NCI-H146 (cell line): ENCODE measurements at regions not wholly inside any gene's neighbourhood (a gene's known extent, or its start where the extent isn't known, plus 50 kb on each side); places are given as distances from the start of the nearest gene placed in this dataset.

Experiments
- DNase-seq: peaks from one replicate; lab custom pipeline; 2025; lab: John Stamatoyannopoulos, UW

- no peak for DNase-seq
These were observed 100.8 kb upstream of the ASAP2 start for GRCh38 chr2:9105601-9106337.

DNA sequence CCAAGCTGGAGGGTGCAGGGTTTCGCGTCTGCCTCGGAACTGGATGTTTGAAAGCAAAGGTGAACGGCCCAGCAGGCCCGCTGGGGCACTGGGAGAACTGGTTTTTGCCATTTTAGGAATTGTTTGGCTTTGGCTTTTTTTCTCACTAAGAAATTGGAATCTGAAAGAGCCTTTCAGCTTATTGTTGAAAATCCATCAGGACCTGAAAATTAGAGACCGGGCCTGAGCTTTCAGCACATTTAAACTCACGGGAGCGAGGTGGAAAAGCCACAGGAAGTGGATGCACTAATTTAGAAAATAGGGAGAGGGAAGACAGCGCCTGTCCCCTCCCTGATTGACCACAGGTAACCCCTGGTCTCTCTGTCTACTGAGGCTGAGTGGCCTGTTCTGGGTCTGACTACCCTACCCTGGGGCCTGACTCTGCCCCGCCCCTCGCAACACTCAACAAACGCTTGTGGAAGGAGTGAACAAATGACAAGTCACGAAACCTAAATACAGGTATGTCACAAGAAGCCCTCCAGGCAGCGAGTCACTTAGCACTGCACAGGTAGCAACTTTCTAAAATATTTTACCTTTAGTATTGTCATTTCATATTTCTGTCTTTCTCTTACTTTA is 100.3 kb upstream of the MBOAT2 start:
- no peak for DNase-seq

GRCh38 chr2:9102861-9103662 is 99.6 kb upstream of the MBOAT2 start:
- DNase-seq: no peak

- no peak for DNase-seq
These were observed 98.4 kb upstream of the MBOAT2 start for GRCh38 chr2:9101763-9102425.

- no peak for DNase-seq
These were observed 96.8 kb upstream of the MBOAT2 start for GRCh38 chr2:9100080-9100876.

- DNase-seq: no peak
These were observed 95.9 kb upstream of the MBOAT2 start for GRCh38 chr2:9099341-9099751.

- DNase-seq: no peak
These were observed 94.4 kb upstream of the MBOAT2 start for GRCh38 chr2:9097892-9098291.

DNA sequence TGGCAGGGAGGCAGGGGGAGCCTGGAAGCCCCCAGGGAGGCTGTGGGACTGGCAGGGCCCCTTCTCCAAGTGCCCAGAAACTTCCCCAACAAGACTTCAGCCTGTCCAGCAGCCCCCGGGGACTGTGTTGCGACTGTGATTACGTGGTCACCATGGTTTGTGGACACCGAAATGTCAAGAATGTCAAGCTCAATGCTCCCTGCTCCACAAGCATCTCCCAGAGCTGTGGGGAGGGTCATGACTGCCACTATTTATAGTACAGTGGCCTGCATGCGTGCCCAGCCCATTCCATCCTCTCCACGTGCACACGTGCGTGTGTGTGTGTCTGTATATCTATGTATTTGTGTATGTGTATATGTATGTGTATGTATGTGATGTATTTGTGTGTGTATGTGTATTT is 93.8 kb upstream of the MBOAT2 start:
- no peak for DNase-seq

- DNase-seq: no peak
These were observed 93.3 kb upstream of the MBOAT2 start for GRCh38 chr2:9096761-9097160.

GRCh38 chr2:9095690-9096089 is 92.2 kb upstream of the MBOAT2 start:
- no peak for DNase-seq

GRCh38 chr2:9095226-9095625 is 91.7 kb upstream of the MBOAT2 start:
- no peak for DNase-seq

DNA sequence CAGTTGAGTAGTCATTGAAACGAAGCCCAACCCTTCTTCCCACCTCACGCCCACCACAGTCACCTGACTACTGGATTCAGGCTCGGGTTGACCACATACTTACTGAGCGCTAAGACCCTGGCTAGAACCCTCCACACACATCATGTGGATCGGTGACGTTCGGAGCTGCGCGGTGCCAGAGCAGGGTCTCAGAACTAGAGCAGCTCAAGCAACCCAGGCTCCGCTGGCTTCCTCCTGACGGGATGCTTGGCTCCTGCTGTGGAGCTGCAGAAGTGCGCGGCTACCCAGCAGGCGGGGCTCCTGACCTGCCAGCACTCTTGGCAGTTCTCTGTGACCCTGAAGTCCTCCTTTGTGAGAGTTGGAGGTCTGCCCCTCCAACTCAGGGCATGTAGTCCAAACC is 90.6 kb upstream of the MBOAT2 start:
- no peak for DNase-seq

DNA sequence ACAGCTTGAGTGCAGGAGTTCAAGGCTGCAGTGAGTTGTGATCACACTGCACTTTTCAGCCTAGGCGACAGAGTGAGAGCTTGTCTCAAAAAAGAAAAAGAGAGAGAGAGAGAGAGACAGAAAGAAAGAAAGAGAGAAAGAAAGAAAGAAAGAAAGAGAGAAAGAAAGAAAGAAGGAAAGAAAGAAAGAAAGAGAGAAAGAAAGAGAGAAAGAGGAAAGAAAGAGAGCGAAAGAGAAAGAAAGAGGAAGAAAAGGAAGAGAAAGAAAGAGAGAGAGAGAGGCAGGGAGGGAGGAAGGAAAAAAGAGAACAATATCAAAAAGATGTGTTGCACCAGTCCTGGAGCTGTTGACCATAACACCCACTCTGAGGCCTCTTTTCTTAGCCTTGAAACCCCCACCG is 89.8 kb upstream of the MBOAT2 start:
- DNase-seq: no peak

GRCh38 chr2:9092383-9093282 is 89.1 kb upstream of the MBOAT2 start:
- DNase-seq: no peak

DNA sequence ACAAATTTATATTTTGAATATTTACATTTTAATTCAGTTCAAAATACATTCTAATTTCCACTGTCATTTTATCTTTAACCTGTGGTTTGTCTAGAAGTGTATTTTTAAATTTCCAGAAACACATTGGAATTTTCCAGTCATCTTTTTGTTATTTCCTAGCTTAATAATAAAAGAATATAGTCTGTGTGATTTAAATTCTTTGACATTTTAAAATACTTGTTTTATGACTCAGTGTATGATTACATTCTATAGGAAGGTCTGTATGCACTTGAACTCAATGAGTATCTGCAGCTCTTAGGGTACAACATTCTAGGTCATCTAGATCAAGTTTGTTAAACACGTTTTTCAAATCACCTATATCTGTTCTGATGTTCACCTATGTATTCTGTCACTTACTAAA is 88.3 kb upstream of the MBOAT2 start:
- DNase-seq: no peak

DNA sequence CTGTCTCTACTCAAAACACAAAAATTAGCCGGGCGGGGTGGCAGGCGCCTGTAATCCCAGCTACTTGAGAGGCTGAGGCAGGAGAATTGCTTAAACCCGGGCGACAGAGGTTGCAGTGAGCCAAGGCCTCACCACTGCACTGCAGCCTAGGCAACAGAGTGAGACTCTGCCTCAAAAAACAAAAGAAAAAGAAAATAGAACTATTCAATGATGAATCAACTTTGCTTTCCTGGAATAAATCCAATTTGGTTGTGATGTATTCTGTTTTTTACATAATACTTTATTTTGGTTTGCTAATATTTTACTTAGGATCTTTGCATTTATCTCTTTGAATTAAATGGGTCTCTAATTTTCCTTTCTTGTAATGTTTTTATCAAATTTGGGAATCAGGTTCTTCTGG is 86.3 kb upstream of the MBOAT2 start:
- no peak for DNase-seq

DNA sequence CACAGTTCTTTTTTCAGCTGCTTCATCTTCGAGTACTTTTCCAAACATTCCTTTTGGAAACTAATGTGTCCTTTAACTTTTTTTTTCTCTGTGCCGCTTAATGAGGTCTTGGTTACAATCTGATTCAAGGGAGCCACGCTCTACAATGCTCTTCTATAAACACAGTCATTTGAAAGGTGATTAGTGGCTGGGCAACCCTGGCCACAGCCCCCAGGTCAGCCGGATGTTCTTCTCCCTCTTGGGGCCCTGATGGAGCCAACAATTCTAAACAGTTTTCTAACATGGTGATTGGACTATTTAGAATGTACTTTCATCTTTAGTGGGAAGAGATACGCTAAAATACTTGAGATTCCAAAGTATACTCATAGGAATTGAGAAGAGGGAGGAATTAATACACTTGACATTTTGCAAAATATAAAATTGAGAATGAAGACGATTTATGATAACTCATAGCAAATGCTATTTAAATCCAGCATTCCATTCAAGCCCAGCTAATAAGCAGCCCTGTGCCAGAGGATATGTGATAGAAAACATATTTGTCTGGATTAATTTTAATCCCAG is 83.7 kb upstream of the MBOAT2 start:
- DNase-seq: peak; percentile 20

DNA sequence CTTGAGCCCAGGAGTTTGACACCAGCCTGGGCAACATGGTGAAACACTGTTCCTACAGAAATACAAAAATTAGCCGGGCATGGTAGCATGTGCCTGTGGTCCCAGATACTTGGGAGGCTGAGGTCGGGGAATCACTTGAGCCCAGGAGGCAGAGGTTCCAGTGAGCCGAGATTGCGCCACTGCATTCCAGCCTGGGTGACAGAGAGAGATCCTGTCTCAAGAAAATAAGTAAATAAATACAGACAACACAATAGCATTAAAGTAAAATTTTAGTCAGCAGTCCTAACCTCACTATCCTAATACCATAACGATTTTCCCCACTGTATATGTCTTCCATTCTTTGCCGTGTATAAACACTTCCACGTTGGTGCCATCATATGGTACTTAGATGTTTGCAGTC is 83.0 kb upstream of the MBOAT2 start:
- no peak for DNase-seq

GRCh38 chr2:9085353-9085752 is 81.9 kb upstream of the MBOAT2 start:
- no peak for DNase-seq

DNA sequence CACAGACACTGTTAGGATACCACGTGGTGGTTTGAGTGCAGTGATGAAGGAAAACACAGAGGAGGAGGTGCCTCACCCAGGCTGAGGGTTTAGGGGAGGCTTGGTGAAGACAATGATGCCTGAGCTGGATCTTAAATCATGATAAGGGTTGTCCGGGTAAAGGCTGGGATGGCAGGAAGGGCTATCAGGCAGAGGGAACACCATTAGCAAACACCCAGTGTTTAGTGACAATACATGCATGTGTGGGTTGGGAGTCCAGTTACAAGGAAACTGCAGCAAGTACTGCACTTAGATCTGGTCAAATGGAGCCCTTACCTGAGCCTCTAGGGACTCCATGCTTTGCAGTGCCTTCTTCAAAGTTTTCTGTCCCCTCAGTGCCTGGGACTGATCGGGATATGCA is 79.8 kb upstream of the MBOAT2 start:
- DNase-seq: no peak
